NOMO-1 treated with DMSO at 0.1 percent for 48 hours (cell line): ENCODE measurements at regions not wholly inside any gene's neighbourhood (a gene's known extent, or its start where the extent isn't known, plus 50 kb on each side); places are given as distances from the start of the nearest gene placed in this dataset.
"Not testable (repeated sequence)": the region's sequence is repeated elsewhere in the genome, so short reads cannot be mapped to it uniquely, and the experiment has no call there.

Experiments
- DNase-seq: peaks from one replicate; lab custom pipeline; 2025; ENCODE audit not compliant: unreplicated experiment; lab: John Stamatoyannopoulos, UW

- DNase-seq: no peak
Measured at GRCh38 chr11:25612806-25613205, 719.1 kb upstream of the ANO3 start.

- no peak for DNase-seq
Measured at GRCh38 chr11:25613451-25613850, 718.5 kb upstream of the ANO3 start.

GRCh38 chr11:25613865-25614264 lies 718.1 kb upstream of the ANO3 start:
- DNase-seq: no peak

GRCh38 chr11:25615069-25615468 lies 716.9 kb upstream of the ANO3 start:
- DNase-seq: no peak

GRCh38 chr11:25615841-25616240 lies 716.1 kb upstream of the ANO3 start:
- no peak for DNase-seq

GRCh38 chr11:25625094-25625493 lies 706.8 kb upstream of the ANO3 start:
- DNase-seq: no peak

- no peak for DNase-seq
Measured at GRCh38 chr11:25628030-25628429, 703.9 kb upstream of the ANO3 start.

GRCh38 chr11:25633230-25633629 lies 698.7 kb upstream of the ANO3 start:
- no peak for DNase-seq

- not testable (repeated sequence) for DNase-seq
Measured at GRCh38 chr11:25649220-25649619, 682.7 kb upstream of the ANO3 start.

GRCh38 chr11:25650319-25650718 lies 681.6 kb upstream of the ANO3 start:
- DNase-seq: no peak

- no peak for DNase-seq
Measured at GRCh38 chr11:25655636-25656035, 676.3 kb upstream of the ANO3 start.

- DNase-seq: no peak
Measured at GRCh38 chr11:25658916-25659315, 673.0 kb upstream of the ANO3 start.

GRCh38 chr11:25659706-25660105 lies 672.2 kb upstream of the ANO3 start:
- no peak for DNase-seq

GRCh38 chr11:25667871-25668270 lies 664.1 kb upstream of the ANO3 start:
- no peak for DNase-seq

- no peak for DNase-seq
Measured at GRCh38 chr11:25691959-25692358, 640.0 kb upstream of the ANO3 start.

- no peak for DNase-seq
Measured at GRCh38 chr11:25702417-25702816, 629.5 kb upstream of the ANO3 start.

GRCh38 chr11:25710975-25711374 lies 621.0 kb upstream of the ANO3 start:
- DNase-seq: no peak

- DNase-seq: no peak
Measured at GRCh38 chr11:25727944-25728343, 604.0 kb upstream of the ANO3 start.

- no peak for DNase-seq
Measured at GRCh38 chr11:25730230-25730629, 601.7 kb upstream of the ANO3 start.

- peak; percentile 23 for DNase-seq
Measured at GRCh38 chr11:25733777-25734176, 598.2 kb upstream of the ANO3 start.

- DNase-seq: peak; percentile 25
Measured at GRCh38 chr11:25734591-25735211, 597.2 kb upstream of the ANO3 start.

GRCh38 chr11:25737071-25737675 lies 594.8 kb upstream of the ANO3 start:
- no peak for DNase-seq

- no peak for DNase-seq
Measured at GRCh38 chr11:25741886-25742285, 590.0 kb upstream of the ANO3 start.
